GM10248 (cell line): ENCODE measurements at regions not wholly inside any gene's neighbourhood (a gene's known extent, or its start where the extent isn't known, plus 50 kb on each side); places are given as distances from the start of the nearest gene placed in this dataset.

ENCODE experiments used
- CTCF ChIA-PET: fragments of 300-600 bp; sonication (Branson Sonifier 250); formaldehyde crosslinking; extraction: SDS; loops from one replicate; lab custom pipeline; 2021; ENCODE audit warnings: antibody characterized with exemption; lab: Yijun Ruan, JAX
- POLR2A ChIA-PET: fragments of 350-650 bp; sonication (Branson Sonifier 250); formaldehyde crosslinking; extraction: SDS; loops from one replicate; lab custom pipeline; 2020; ENCODE audit warnings: antibody characterized with exemption; lab: Yijun Ruan, JAX
- DNase-seq: peaks from one replicate; pipeline ENCODE4 v3.0.0; 2012; ENCODE audit errors: extremely low spot score
- TF ChIP-seq, protein P1 (sequence below): IDR thresholded peaks from 2 replicates; pipeline ENCODE4 v1.5.1; 2012; ENCODE audit warnings: mild to moderate bottlenecking, low read depth; ENCODE audit errors: extremely low read depth, missing control alignments, control extremely low read depth

- ChIA-PET CTCF (no interaction called here), POLR2A (no interaction called here)
- TF ChIP-seq, protein P1, sequence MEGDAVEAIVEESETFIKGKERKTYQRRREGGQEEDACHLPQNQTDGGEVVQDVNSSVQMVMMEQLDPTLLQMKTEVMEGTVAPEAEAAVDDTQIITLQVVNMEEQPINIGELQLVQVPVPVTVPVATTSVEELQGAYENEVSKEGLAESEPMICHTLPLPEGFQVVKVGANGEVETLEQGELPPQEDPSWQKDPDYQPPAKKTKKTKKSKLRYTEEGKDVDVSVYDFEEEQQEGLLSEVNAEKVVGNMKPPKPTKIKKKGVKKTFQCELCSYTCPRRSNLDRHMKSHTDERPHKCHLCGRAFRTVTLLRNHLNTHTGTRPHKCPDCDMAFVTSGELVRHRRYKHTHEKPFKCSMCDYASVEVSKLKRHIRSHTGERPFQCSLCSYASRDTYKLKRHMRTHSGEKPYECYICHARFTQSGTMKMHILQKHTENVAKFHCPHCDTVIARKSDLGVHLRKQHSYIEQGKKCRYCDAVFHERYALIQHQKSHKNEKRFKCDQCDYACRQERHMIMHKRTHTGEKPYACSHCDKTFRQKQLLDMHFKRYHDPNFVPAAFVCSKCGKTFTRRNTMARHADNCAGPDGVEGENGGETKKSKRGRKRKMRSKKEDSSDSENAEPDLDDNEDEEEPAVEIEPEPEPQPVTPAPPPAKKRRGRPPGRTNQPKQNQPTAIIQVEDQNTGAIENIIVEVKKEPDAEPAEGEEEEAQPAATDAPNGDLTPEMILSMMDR = no peak
- no peak for DNase-seq
Observed at GRCh38 chr7:13496976-13497375, 492.5 kb downstream of the ETV1 start.

GRCh38 chr7:13508586-13508985 lies 480.9 kb downstream of the ETV1 start:
- ChIA-PET POLR2A (no interaction called here), CTCF (interaction anchor here (0.8 kb wide), 1 partner anchor 69 kb away, joined by 3 read pairs; no protein-coding TSS in a partner anchor)
- TF ChIP-seq, protein P1 = no peak
- DNase-seq = no peak

GRCh38 chr7:13518738-13519137 lies 470.7 kb downstream of the ETV1 start:
- ChIA-PET CTCF (no interaction called here), POLR2A (no interaction called here)
- no peak for DNase-seq
- TF ChIP-seq, protein P1 = no peak

DNA sequence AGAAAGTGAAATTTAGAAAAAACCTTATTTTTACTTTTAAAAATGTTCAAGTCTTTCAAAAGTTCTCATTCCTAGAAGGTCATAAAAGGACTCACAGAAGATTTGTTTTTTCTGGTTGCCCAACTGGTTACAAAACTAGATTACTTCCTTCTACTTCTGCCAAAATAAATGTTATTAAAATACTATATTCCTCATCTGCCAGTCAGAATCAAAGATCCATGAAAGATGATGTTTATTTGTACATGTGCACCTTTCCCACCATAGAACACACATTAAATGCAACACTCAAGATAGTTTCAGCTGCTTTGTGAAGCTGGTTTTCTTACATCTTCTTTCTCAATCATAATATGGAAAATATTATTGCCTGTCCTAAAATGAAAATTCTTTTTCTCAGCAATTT lies 465.4 kb downstream of the ETV1 start:
- TF ChIP-seq, protein P1 = no peak
- POLR2A ChIA-PET = no interaction called here
- no peak for DNase-seq
- CTCF ChIA-PET = interaction anchor here (1.2 to 1.7 kb wide), 2 partner anchors 13 to 1167 kb away, joined by 3 to 6 read pairs; no protein-coding TSS in a partner anchor

DNA sequence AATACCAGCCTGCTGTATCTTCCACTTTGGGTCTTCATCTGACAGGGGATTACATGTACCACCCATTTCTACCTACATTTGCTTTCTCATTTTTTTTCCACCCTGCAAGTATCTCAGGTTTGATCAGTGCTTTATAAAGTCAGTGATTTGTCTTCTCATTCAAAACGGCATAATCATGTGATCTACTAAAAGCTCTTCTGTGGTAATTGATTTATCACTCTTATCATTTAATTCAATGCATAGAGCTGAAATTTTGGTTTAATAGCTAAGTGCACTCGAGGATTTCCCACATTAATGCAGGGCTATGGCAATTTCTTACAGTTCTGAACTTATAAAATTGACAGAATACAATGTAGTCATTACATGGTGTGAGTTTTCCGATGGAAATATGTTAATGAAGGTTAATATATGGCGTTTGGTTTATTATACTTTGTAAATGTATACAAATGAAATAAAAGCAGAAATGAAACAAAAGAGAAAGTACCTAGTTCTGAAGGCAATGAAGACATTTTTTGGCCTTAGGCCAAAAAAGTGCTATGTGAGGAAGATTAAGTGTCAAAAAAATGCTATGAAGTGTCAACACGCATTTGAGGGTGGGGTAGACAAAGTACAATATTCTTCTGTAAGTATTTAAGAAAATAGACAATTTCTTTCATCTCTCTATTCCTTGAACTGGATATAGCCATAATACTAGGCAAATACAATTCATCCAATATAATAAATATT lies 457.3 kb downstream of the ETV1 start:
- CTCF ChIA-PET = no interaction called here
- TF ChIP-seq, protein P1 = no peak
- no peak for DNase-seq
- POLR2A ChIA-PET = no interaction called here

GRCh38 chr7:13538669-13539068 lies 450.8 kb downstream of the ETV1 start:
- TF ChIP-seq, protein P1 = no peak
- POLR2A ChIA-PET = no interaction called here
- CTCF ChIA-PET = interaction anchor here (0.7 to 2.1 kb wide), 6 partner anchors 9 to 27 kb away, joined by 3 to 8 read pairs (median 6); no protein-coding TSS in a partner anchor
- DNase-seq = no peak
